Common myeloid progenitor, CD34-positive (primary cell): ENCODE measurements at regions not wholly inside any gene's neighbourhood (a gene's known extent, or its start where the extent isn't known, plus 50 kb on each side); places are given as distances from the start of the nearest gene placed in this dataset.
A peak's percentile ranks its signal among the peaks of the same experiment; 100 is the strongest.
"Not testable (repeated sequence)": the region's sequence is repeated elsewhere in the genome, so short reads cannot be mapped to it uniquely, and the experiment has no call there.

Experiments
- CTCF ChIA-PET: fragments of 350-600 bp; sonication (Branson Sonifier 250); formaldehyde crosslinking; loops from one replicate; lab custom pipeline; 2021; ENCODE audit warnings: antibody characterized with exemption; lab: Charles Lee
- POLR2A ChIA-PET: fragments of 350-600 bp; sonication (Branson Sonifier 250); formaldehyde crosslinking; loops from one replicate; lab custom pipeline; 2021; ENCODE audit warnings: antibody characterized with exemption; lab: Charles Lee
- DNase-seq, 3 donors: peaks; one replicate each; pipeline versions ENCODE4 v3.0.0 to v3.0.0-alpha.2; 2013
- H3K27ac ChIP-seq, 2 experiments: 1 replicate in 1 of 2; 2 replicates in 1 of 2; pipeline ENCODE4 v1.7.0; 2013; ENCODE audit warnings: inconsistent platforms in 2 of 2, low read length in 2 of 2, mild to moderate bottlenecking in 2 of 2, low read depth in 1 of 2, moderate library complexity in 1 of 2; ENCODE audit not compliant: severe bottlenecking in 2 of 2, insufficient read depth in 1 of 2, poor library complexity in 1 of 2
- H3K27me3 ChIP-seq, 5 experiments: replicated peaks in 2 of 5; 1 replicate in 3 of 5; 2 replicates in 2 of 5; pipeline versions ENCODE4 v1.6.1 to v1.7.0; 2013; ENCODE audit warnings: low read length in 4 of 5, mild to moderate bottlenecking in 2 of 5, moderate library complexity in 2 of 5, inconsistent platforms in 1 of 5; ENCODE audit not compliant: insufficient read depth in 5 of 5, control insufficient read depth in 4 of 5
- H3K36me3 ChIP-seq, 4 experiments: 1 replicate in 2 of 4; 2 replicates in 2 of 4; pipeline versions ENCODE4 v1.6.1 to v1.7.0; 2013; ENCODE audit warnings: low read length in 3 of 4, control low read depth in 1 of 4, mild to moderate bottlenecking in 1 of 4; ENCODE audit not compliant: control insufficient read depth in 4 of 4, insufficient read depth in 4 of 4
- H3K4me1 ChIP-seq, 4 experiments: 1 replicate in 3 of 4; 2 replicates in 1 of 4; pipeline versions ENCODE4 v1.6.1 to v1.7.1; 2013; ENCODE audit warnings: low read length in 3 of 4, mild to moderate bottlenecking in 3 of 4, control low read depth in 1 of 4, inconsistent platforms in 1 of 4, moderate library complexity in 1 of 4; ENCODE audit not compliant: control insufficient read depth in 4 of 4, insufficient read depth in 4 of 4; ENCODE audit errors: control extremely low read depth in 1 of 4
- H3K4me3 ChIP-seq, 7 experiments: 1 replicate in 4 of 7; 2 replicates in 3 of 7; pipeline versions ENCODE4 v1.5.1 to v1.7.0; 2013; ENCODE audit warnings: mild to moderate bottlenecking in 7 of 7, low read length in 6 of 7, moderate library complexity in 6 of 7, inconsistent platforms in 2 of 7, low read depth in 2 of 7, control low read depth in 1 of 7; ENCODE audit not compliant: insufficient read depth in 4 of 7, control insufficient read depth in 1 of 7; ENCODE audit errors: extremely low read depth in 1 of 7
- H3K9me3 ChIP-seq, 5 experiments: 1 replicate in 4 of 5; 2 replicates in 1 of 5; pipeline versions ENCODE4 v1.6.1 to v1.7.1; 2013; ENCODE audit warnings: low read length in 4 of 5, mild to moderate bottlenecking in 2 of 5, inconsistent platforms in 1 of 5, low read depth in 1 of 5, moderate library complexity in 1 of 5; ENCODE audit not compliant: control insufficient read depth in 4 of 5, insufficient read depth in 2 of 5; ENCODE audit errors: control extremely low read depth in 1 of 5
- WGBS: methylation state at CpG from one replicate; pipeline ENCODE4 v1.1.5; 2013; ENCODE audit not compliant: insufficient coverage; 5-methylcytosine and 5-hydroxymethylcytosine counted together

DNA sequence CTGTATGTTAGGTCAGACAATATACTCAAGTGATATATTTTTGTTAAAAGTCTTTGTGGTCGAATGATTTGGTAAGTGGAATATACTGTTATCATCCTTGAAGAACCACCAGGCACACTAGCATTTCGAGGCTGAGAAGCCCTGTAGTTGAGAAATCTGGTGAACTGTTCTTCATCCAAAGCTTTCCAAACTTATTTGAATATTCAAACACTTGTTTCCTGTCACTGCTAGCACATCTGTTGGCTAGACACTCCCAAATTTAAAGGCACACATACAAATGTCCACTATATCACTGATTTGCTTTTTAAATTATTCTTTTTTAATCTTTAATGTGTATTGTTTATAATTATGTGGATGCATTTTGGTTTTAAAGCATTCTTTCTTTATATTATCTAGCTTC lies 241.9 kb upstream of the CNTNAP5 start:
- ChIA-PET CTCF (interaction anchor here (1.3 kb wide), 2 partner anchors 9 to 12 kb away, joined by 3 to 4 read pairs; no protein-coding TSS in a partner anchor), POLR2A (interaction anchor here (0.5 kb wide), 1 partner anchor 187 kb away, joined by 3 read pairs; no protein-coding TSS in a partner anchor)
- DNase-seq, result no peak
- Histone ChIP-seq H3K36me3 (peaks cover 0 to 7% (median 2%) of the 10 kb centered on the region in 4 experiments), H3K4me1 (no peaks in the 10 kb centered on the region), H3K27ac (no peak overlapping the region), H3K27me3 (no peaks in the 10 kb centered on the region), H3K4me3 (no peak overlapping the region), H3K9me3 (peaks cover 0 to 15% (median 0%) of the 10 kb centered on the region in 5 experiments)
- no CpG with 5 or more reads among the region's 2 CpGs for WGBS

GRCh38 chr2:123785332-123785731 lies 239.8 kb upstream of the CNTNAP5 start:
- CTCF ChIA-PET, result no interaction called here
- H3K4me3 ChIP-seq, result no peak overlapping the region
- no peaks in the 10 kb centered on the region for H3K4me1 ChIP-seq
- POLR2A ChIA-PET, result no interaction called here
- peaks cover 0 to 15% (median 0%) of the 10 kb centered on the region in 5 experiments for H3K9me3 ChIP-seq
- H3K27ac ChIP-seq, result no peak overlapping the region
- peaks cover 0 to 7% (median 2%) of the 10 kb centered on the region in 4 experiments for H3K36me3 ChIP-seq
- no peaks in the 10 kb centered on the region for H3K27me3 ChIP-seq
- DNase-seq, result no peak
- 100% methylated on average over 1 of the region's 1 CpG for WGBS

DNA sequence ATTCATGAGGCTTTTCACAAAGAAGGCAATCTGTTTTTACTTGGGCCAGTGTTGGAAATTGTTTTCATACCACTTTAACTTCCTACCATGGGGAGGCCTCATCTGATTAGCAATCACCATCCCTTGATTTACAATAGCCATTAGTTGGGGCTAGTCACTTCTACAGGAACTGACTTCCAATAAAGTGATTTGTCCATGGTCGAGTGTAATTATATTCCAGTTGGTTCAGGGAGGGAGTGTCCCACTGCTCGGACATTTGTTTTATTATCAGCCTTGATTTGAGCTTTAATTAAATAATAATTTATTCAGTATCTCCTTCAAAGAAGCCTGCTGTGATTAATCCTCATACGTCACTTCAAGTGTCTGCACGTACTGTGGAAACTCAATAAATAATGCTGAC lies 233.9 kb upstream of the CNTNAP5 start:
- CTCF ChIA-PET, result no interaction called here
- H3K4me3 ChIP-seq, result no peak overlapping the region
- 88% methylated on average over 2 of the region's 4 CpGs for WGBS
- peaks cover 0 to 4% (median 0%) of the 10 kb centered on the region in 4 experiments for H3K4me1 ChIP-seq
- peaks cover 0 to 7% (median 0%) of the 10 kb centered on the region in 5 experiments for H3K9me3 ChIP-seq
- H3K27ac ChIP-seq, result no peak overlapping the region
- POLR2A ChIA-PET, result no interaction called here
- no peak for DNase-seq
- peaks cover 0 to 10% (median 2%) of the 10 kb centered on the region in 4 experiments for H3K36me3 ChIP-seq
- no peaks in the 10 kb centered on the region for H3K27me3 ChIP-seq

DNA sequence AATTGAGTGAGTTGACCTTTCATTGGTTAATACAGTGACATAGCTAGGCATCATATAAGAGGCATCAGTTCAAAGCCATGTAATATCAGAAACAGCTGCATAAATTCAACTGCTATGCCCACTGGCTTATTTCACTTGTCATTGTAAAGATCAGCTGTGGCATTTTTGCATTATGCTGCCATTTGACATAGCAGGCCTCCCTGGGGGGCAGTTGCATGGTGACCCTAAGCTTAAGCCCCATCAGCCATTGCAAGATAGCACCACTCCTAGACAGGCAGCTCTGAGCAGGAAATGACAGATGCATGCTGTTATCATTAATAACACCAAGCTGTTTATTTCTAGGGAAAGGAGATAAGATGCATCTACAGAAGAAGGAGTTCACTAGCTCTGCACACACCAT lies 233.4 kb upstream of the CNTNAP5 start:
- Histone ChIP-seq H3K27ac (no peak overlapping the region), H3K27me3 (no peaks in the 10 kb centered on the region), H3K4me1 (peaks cover 0 to 4% (median 0%) of the 10 kb centered on the region in 4 experiments), H3K9me3 (peaks cover 0 to 3% (median 0%) of the 10 kb centered on the region in 5 experiments), H3K36me3 (peaks cover 0 to 7% (median 2%) of the 10 kb centered on the region in 4 experiments), H3K4me3 (no peak overlapping the region)
- ChIA-PET POLR2A (no interaction called here), CTCF (interaction anchor here (1.1 kb wide), 1 partner anchor 138 kb away, joined by 3 read pairs; no protein-coding TSS in a partner anchor)
- peak; percentile 45 to 91 (median 80) for DNase-seq

GRCh38 chr2:123804126-123804525 lies 221.0 kb upstream of the CNTNAP5 start:
- H3K27me3 ChIP-seq, DNase-seq, POLR2A ChIA-PET, H3K27ac ChIP-seq, CTCF ChIA-PET, H3K4me3 ChIP-seq, H3K4me1 ChIP-seq: not testable (repeated sequence)
- WGBS, result 95% methylated on average over 6 of the region's 6 CpGs
- H3K36me3 ChIP-seq, result peaks cover 0 to 50% (median 14%) of the 10 kb centered on the region in 4 experiments
- H3K9me3 ChIP-seq, result peaks cover 6 to 56% (median 21%) of the 10 kb centered on the region in 5 experiments

DNA sequence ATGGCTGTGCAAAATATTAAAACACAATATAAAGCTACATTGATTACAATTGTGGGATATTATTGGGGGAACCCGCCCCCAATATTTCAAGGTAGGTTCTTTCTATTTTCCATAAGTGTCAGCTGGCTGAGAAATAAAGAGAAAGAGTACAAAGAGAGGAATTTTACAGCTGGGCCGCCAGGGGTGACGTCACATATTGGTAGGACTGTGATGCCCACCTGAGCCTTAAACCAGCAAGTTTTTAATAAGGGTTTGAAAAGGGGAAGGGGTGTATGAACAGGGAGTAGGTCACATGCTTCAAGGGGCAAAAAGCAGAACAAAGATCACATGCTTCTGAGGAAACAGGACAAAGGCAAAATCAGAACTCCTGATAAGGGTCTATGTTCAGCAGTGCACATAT lies 219.3 kb upstream of the CNTNAP5 start:
- H3K27ac ChIP-seq, H3K4me1 ChIP-seq, H3K27me3 ChIP-seq, POLR2A ChIA-PET, CTCF ChIA-PET, H3K4me3 ChIP-seq, DNase-seq: not testable (repeated sequence)
- H3K9me3 ChIP-seq, result peaks cover 6 to 67% (median 21%) of the 10 kb centered on the region in 5 experiments
- 100% methylated on average over 3 of the region's 3 CpGs for WGBS
- H3K36me3 ChIP-seq, result peaks cover 0 to 58% (median 15%) of the 10 kb centered on the region in 4 experiments

DNA sequence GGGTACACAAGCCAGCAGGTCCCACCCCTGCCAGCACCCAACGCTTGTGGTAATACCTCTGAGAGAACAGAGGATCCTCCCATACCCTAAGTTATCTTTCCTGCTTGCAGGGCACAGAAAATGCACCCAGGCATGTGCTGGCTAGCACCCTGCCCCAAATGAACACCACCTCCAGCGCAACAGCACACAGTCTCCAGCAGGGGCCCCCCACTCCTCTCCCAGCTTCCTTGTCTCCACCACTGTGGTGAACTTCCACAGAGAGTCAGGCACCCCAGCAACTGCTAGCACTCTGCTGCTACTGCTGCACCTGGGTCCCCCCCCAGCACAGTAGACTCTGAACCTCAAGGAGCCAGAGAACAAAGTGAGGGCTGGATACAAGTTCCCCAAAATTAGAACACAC lies 216.8 kb upstream of the CNTNAP5 start:
- H3K27me3 ChIP-seq, result no peaks in the 10 kb centered on the region
- no peak overlapping the region for H3K27ac ChIP-seq
- peaks cover 6 to 80% (median 21%) of the 10 kb centered on the region in 5 experiments for H3K9me3 ChIP-seq
- H3K4me1 ChIP-seq, result no peaks in the 10 kb centered on the region
- ChIA-PET CTCF (interaction anchor here (1.0 kb wide), 1 partner anchor 12 kb away, joined by 3 read pairs; no protein-coding TSS in a partner anchor), POLR2A (no interaction called here)
- H3K4me3 ChIP-seq, result no peak overlapping the region
- peaks cover 0 to 63% (median 15%) of the 10 kb centered on the region in 4 experiments for H3K36me3 ChIP-seq
- WGBS, result 100% methylated on average over 1 of the region's 2 CpGs
- no peak for DNase-seq
